MCF 10A (cell line): ENCODE measurements at regions not wholly inside any gene's neighbourhood (a gene's known extent, or its start where the extent isn't known, plus 50 kb on each side); places are given as distances from the start of the nearest gene placed in this dataset.

Experiments used
- BruUV-seq: library from RNA; stranded (reverse); fragments of 400-500 nt; replicated peaks from 2 replicates; lab custom pipeline; 2021; lab: Mats Ljungman, UMichigan
- CTCF ChIA-PET: fragments of 300-600 bp; sonication (Branson Sonifier 250); formaldehyde crosslinking; extraction: SDS; loops from one replicate; lab custom pipeline; 2021; ENCODE audit warnings: antibody characterized with exemption, inconsistent platforms; lab: Yijun Ruan, JAX
- POLR2A ChIA-PET: fragments of 300-600, 350-650 bp; sonication (Branson Sonifier 250); formaldehyde crosslinking; extraction: SDS; loops from one replicate; lab custom pipeline; 2020; ENCODE audit warnings: antibody characterized with exemption, inconsistent platforms; lab: Yijun Ruan, JAX
- DNase-seq: peaks from one replicate; pipeline ENCODE4 v3.0.0-alpha.2; 2018; ENCODE audit not compliant: unreplicated experiment
- H3K27ac Mint-ChIP-seq: one replicate; pipeline ENCODE4 v1.8.0; 2022; ENCODE audit warnings: mild to moderate bottlenecking, low read depth, mixed read lengths; ENCODE audit not compliant: unreplicated experiment
- H3K27me3 Mint-ChIP-seq: one replicate; pipeline ENCODE4 v1.8.0; 2022; ENCODE audit warnings: mixed read lengths; ENCODE audit not compliant: insufficient read depth, unreplicated experiment
- H3K36me3 Mint-ChIP-seq: one replicate; pipeline ENCODE4 v1.8.0; 2022; ENCODE audit warnings: mild to moderate bottlenecking, moderate library complexity, mixed read lengths; ENCODE audit not compliant: insufficient read depth, unreplicated experiment
- H3K4me1 Mint-ChIP-seq: one replicate; pipeline ENCODE4 v1.8.0; 2022; ENCODE audit warnings: mixed read lengths; ENCODE audit not compliant: insufficient read depth, unreplicated experiment
- H3K4me3 Mint-ChIP-seq: one replicate; pipeline ENCODE4 v1.8.0; 2022; ENCODE audit warnings: mild to moderate bottlenecking, moderate library complexity, mixed read lengths; ENCODE audit not compliant: unreplicated experiment
- H3K9me3 Mint-ChIP-seq: one replicate; pipeline ENCODE4 v1.8.0; 2022; ENCODE audit warnings: mixed read lengths; ENCODE audit not compliant: unreplicated experiment
- CTCF ChIP-seq: fragments of 200-600 bp; IDR thresholded peaks from one replicate; pipeline ENCODE4 v1.8.0; 2022; ENCODE audit warnings: antibody characterized with exemption, mild to moderate bottlenecking; ENCODE audit not compliant: unreplicated experiment
- intact Hi-C: fragments of 100-400 bp; cut with micrococcal nuclease; formaldehyde crosslinking; loops from 2 replicates; pipeline ENCODE4 v1.14.1; 2022

DNA sequence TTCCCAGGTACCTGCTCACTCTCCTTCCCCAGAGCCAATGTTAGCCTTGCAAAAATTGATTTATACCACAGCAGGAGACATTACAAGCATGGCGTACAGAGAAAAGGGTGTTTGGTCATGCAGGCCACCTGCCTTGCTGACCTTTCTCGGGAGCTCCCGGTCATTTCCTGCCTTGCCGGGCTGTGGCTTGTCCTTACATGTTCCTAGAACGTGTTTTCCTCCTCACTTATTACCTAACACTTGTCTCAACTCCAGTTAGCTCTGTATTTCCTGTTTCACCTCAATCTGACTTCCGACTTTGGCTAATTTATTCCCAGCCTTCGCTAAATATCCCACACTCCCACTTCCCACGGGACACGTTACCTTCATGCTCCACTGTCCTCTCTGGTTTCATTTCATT lies 282.5 kb downstream of the ICE1 start:
- Mint-ChIP-seq H3K4me3 (no peak overlapping the region), H3K4me1 (peaks cover 20% of the 10 kb centered on the region), H3K27ac (peak overlapping the region; percentile 66), H3K27me3 (no peaks in the 10 kb centered on the region), H3K36me3 (no peaks in the 10 kb centered on the region), H3K9me3 (no peaks in the 10 kb centered on the region)
- no peak for TF ChIP-seq CTCF
- intact Hi-C loops = no loop called here
- CTCF ChIA-PET = interaction anchor here (0.6 kb wide), 1 partner anchor 339 kb away, joined by 3 read pairs; no protein-coding TSS in a partner anchor
- POLR2A ChIA-PET = interaction anchor here (0.7 kb wide), 1 partner anchor 48 kb away, joined by 3 read pairs; no protein-coding TSS in a partner anchor
- no TSS peak for BruUV-seq
- peak; percentile 40 for DNase-seq

DNA sequence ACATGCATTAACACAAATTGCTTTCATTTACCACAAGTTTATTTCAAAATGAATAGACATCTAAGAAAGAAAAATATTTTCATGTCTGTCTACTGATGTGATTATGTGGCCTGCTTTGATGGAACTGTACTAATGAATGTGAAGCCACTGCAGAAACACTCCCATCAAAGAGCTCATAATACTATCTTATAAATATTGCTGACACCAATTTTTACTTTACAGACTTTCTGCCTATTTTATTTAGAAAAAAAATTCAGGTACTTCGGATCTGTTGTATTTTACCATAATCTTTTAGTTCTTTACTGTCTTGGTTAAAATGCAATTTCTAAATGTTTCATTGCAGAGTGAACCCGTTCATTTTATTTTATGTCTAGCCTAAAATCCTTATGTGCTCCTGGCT lies 281.9 kb downstream of the ICE1 start:
- TF ChIP-seq CTCF = no peak
- no peaks in the 10 kb centered on the region for H3K27me3 Mint-ChIP-seq

DNA sequence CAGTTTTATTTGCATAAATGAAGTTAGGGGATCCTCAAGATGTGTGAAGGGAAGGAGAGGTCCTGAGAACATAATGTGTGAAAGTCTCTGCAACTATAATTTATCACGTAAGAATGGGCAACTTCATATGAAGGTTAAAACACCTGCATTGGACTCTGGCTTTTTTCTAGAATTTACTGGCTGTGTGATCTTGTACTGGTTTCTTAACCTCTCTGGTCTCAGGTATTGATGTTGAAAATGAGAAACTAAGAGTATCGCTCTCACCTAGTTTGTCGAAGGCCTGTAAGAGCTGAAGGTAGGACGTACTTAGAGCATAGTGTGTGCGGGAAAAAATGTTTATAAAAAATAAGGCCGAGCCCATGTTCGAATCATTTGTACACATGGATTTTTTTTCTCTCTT lies 280.5 kb downstream of the ICE1 start:
- ChIA-PET POLR2A (no interaction called here), CTCF (no interaction called here)
- Mint-ChIP-seq H3K4me1 (peaks cover 23% of the 10 kb centered on the region), H3K9me3 (no peaks in the 10 kb centered on the region), H3K36me3 (no peaks in the 10 kb centered on the region), H3K4me3 (no peak overlapping the region), H3K27me3 (no peaks in the 10 kb centered on the region), H3K27ac (no peak overlapping the region)
- intact Hi-C loops = no loop called here
- DNase-seq = no peak
- TF ChIP-seq CTCF = no peak
- BruUV-seq = no TSS peak

More for the DNA sequence above, 281.9 kb downstream of the ICE1 start:
- no peak for DNase-seq
- Mint-ChIP-seq H3K4me3 (no peak overlapping the region), H3K4me1 (peaks cover 23% of the 10 kb centered on the region), H3K36me3 (no peaks in the 10 kb centered on the region), H3K27ac (peak overlapping the region; percentile 66), H3K9me3 (no peaks in the 10 kb centered on the region)
- ChIA-PET POLR2A (interaction anchor here (0.7 to 1.0 kb wide), 2 partner anchors 11 to 47 kb away, joined by 3 read pairs; no protein-coding TSS in a partner anchor), CTCF (interaction anchor here (0.6 kb wide), 1 partner anchor 340 kb away, joined by 3 read pairs; no protein-coding TSS in a partner anchor)
- intact Hi-C loops = no loop called here
- no TSS peak for BruUV-seq

GRCh38 chr5:5700549-5700948 lies 278.1 kb downstream of the ICE1 start:
- Mint-ChIP-seq H3K9me3 (no peaks in the 10 kb centered on the region), H3K27me3 (no peaks in the 10 kb centered on the region), H3K4me1 (peaks cover 23% of the 10 kb centered on the region), H3K4me3 (peak overlapping the region; percentile 15), H3K36me3 (no peaks in the 10 kb centered on the region), H3K27ac (peak overlapping the region; percentile 81)
- intact Hi-C loops = no loop called here
- BruUV-seq = no TSS peak
- ChIA-PET CTCF (interaction anchor here (0.6 kb wide), 1 partner anchor 11 kb away, joined by 3 read pairs; no protein-coding TSS in a partner anchor), POLR2A (no interaction called here)
- TF ChIP-seq CTCF = no peak
- DNase-seq = peak; percentile 23
